NB4 (cell line): ENCODE measurements at regions not wholly inside any gene's neighbourhood (a gene's known extent, or its start where the extent isn't known, plus 50 kb on each side); places are given as distances from the start of the nearest gene placed in this dataset.

Experiments used
- CTCF ChIP-seq: IDR thresholded peaks from one replicate; pipeline ENCODE4 v1.5.1; 2012; ENCODE audit warnings: low read depth, low read length
- MAX ChIP-seq: IDR thresholded peaks from 2 replicates; pipeline ENCODE4 v1.6.1; 2011; ENCODE audit warnings: low read depth, low read length
- MYC ChIP-seq: IDR thresholded peaks from 2 replicates; pipeline ENCODE4 v1.6.1; 2011; ENCODE audit warnings: low read depth, low read length
- POLR2A ChIP-seq: IDR thresholded peaks from 2 replicates; pipeline ENCODE4 v1.6.1; 2011; ENCODE audit warnings: mild to moderate bottlenecking; ENCODE audit not compliant: insufficient read length; ENCODE audit errors: extremely low read depth

- TF ChIP-seq POLR2A, result no peak
- no peak for TF ChIP-seq CTCF
- no peak for TF ChIP-seq MAX
- no peak for TF ChIP-seq MYC
Observed at GRCh38 chr15:38854506-38854905, 289.9 kb upstream of the RASGRP1 start.
